NB4 (cell line): ENCODE measurements at regions not wholly inside any gene's neighbourhood (a gene's known extent, or its start where the extent isn't known, plus 50 kb on each side); places are given as distances from the start of the nearest gene placed in this dataset.
"Not testable (repeated sequence)": the region's sequence is repeated elsewhere in the genome, so short reads cannot be mapped to it uniquely, and the experiment has no call there.

ENCODE experiments used
- DNase-seq: peaks from one replicate; pipeline ENCODE4 v3.0.0; 2010; ENCODE audit warnings: low read depth
- H3K4me3 ChIP-seq: one replicate; pipeline ENCODE4 v1.5.1; 2011; ENCODE audit warnings: mild to moderate bottlenecking, low read depth, low read length, moderate library complexity
- CTCF ChIP-seq: IDR thresholded peaks from one replicate; pipeline ENCODE4 v1.5.1; 2012; ENCODE audit warnings: low read depth, low read length
- MAX ChIP-seq: IDR thresholded peaks from 2 replicates; pipeline ENCODE4 v1.6.1; 2011; ENCODE audit warnings: low read depth, low read length
- MYC ChIP-seq: IDR thresholded peaks from 2 replicates; pipeline ENCODE4 v1.6.1; 2011; ENCODE audit warnings: low read depth, low read length
- POLR2A ChIP-seq: IDR thresholded peaks from 2 replicates; pipeline ENCODE4 v1.6.1; 2011; ENCODE audit warnings: mild to moderate bottlenecking; ENCODE audit not compliant: insufficient read length; ENCODE audit errors: extremely low read depth

- not testable (repeated sequence) for H3K4me3 ChIP-seq, DNase-seq
Measured at GRCh38 chr4:10388146-10388545, 69.1 kb downstream of the ZNF518B start.

- DNase-seq: no peak
- TF ChIP-seq POLR2A: no peak
- no peak for TF ChIP-seq CTCF
- TF ChIP-seq MAX: no peak
- TF ChIP-seq MYC: no peak
- no peak overlapping the region for H3K4me3 ChIP-seq
Measured at GRCh38 chr4:10385994-10386394, 71.2 kb downstream of the ZNF518B start.

- H3K4me3 ChIP-seq: no peak overlapping the region
- DNase-seq: no peak
- TF ChIP-seq MAX (no peak), CTCF (no peak), MYC (no peak), POLR2A (no peak)
Measured at GRCh38 chr4:10384974-10385373, 72.3 kb downstream of the ZNF518B start.

- TF ChIP-seq POLR2A: no peak
- TF ChIP-seq MAX: no peak
- TF ChIP-seq MYC: no peak
- no peak for TF ChIP-seq CTCF
- DNase-seq: no peak
- no peak overlapping the region for H3K4me3 ChIP-seq
Measured at GRCh38 chr4:10383417-10383816, 73.8 kb downstream of the ZNF518B start.

GRCh38 chr4:10382171-10382570, 75.1 kb downstream of the ZNF518B start:
- DNase-seq, H3K4me3 ChIP-seq: not testable (repeated sequence)

GRCh38 chr4:10381146-10381545, 76.1 kb downstream of the ZNF518B start:
- no peak for TF ChIP-seq MYC
- H3K4me3 ChIP-seq: no peak overlapping the region
- DNase-seq: no peak

- H3K4me3 ChIP-seq: no peak overlapping the region
- TF ChIP-seq CTCF (no peak), MYC (no peak), MAX (no peak), POLR2A (no peak)
- no peak for DNase-seq
Measured at GRCh38 chr4:10380735-10381134, 76.5 kb downstream of the ZNF518B start.

GRCh38 chr4:10371869-10372471, 85.3 kb downstream of the ZNF518B start:
- DNase-seq: no peak
- no peak for TF ChIP-seq POLR2A
- TF ChIP-seq CTCF: no peak
- no peak for TF ChIP-seq MYC
- no peak for TF ChIP-seq MAX
- no peak overlapping the region for H3K4me3 ChIP-seq
